ENCODE measurements at regions not wholly inside any gene's neighbourhood (a gene's known extent, or its start where the extent isn't known, plus 50 kb on each side); places are given as distances from the start of the nearest gene placed in this dataset.

- TF ChIP-seq CTCF (IDR thresholded peaks at IDR 0.05) = no peak
- no peak for TF ChIP-seq POLR2A (IDR thresholded peaks at IDR 0.05)
- TF ChIP-seq POLR2AphosphoS5 (IDR thresholded peaks at IDR 0.05) = no peak
Observed at GRCh38 chr18:57991552-57991951, 52.5 kb upstream of the NEDD4L start.

Data from breast epithelium (tissue), 3 donors.